HEK293 (cell line): ENCODE measurements at regions not wholly inside any gene's neighbourhood (a gene's known extent, or its start where the extent isn't known, plus 50 kb on each side); places are given as distances from the start of the nearest gene placed in this dataset.

Experiments
- REST ChIP-seq: fragments of 450-650 bp; formaldehyde crosslinking; IDR thresholded peaks from 2 replicates; pipeline ENCODE4 v1.5.1; 2016; ENCODE audit warnings: missing biosample characterization, missing genetic modification characterization
- SETDB1 ChIP-seq: IDR thresholded peaks from one replicate; pipeline ENCODE4 v1.6.1; 2017; ENCODE audit warnings: mild to moderate bottlenecking, low read length, moderate library complexity, mixed read lengths; ENCODE audit not compliant: insufficient read length
- WT1 ChIP-seq: fragments of 450-650 bp; formaldehyde crosslinking; IDR thresholded peaks from 2 replicates; pipeline ENCODE4 v1.5.1; 2016; ENCODE audit warnings: missing biosample characterization, missing genetic modification characterization
- ZBTB6 ChIP-seq: fragments of 450-650 bp; formaldehyde crosslinking; IDR thresholded peaks from 2 replicates; pipeline ENCODE4 v1.5.1; 2017; ENCODE audit warnings: missing biosample characterization, missing genetic modification characterization
- ZBTB7A ChIP-seq: fragments of 450-650 bp; formaldehyde crosslinking; IDR thresholded peaks from 2 replicates; pipeline ENCODE4 v1.5.1; 2016; ENCODE audit warnings: low read depth, missing biosample characterization, missing genetic modification characterization
- ZNF398 ChIP-seq: fragments of 450-650 bp; formaldehyde crosslinking; IDR thresholded peaks from 2 replicates; pipeline ENCODE4 v1.5.1; 2017; ENCODE audit warnings: missing biosample characterization, missing genetic modification characterization
- ZNF404 ChIP-seq: fragments of 450-650 bp; formaldehyde crosslinking; IDR thresholded peaks from 2 replicates; pipeline ENCODE4 v1.5.1; 2017; ENCODE audit warnings: missing biosample characterization, missing genetic modification characterization
- ZNF670 ChIP-seq: fragments of 450-650 bp; formaldehyde crosslinking; IDR thresholded peaks from 2 replicates; pipeline ENCODE4 v1.5.1; 2016; ENCODE audit warnings: missing biosample characterization, missing genetic modification characterization, low read depth
- TF ChIP-seq, protein P1 (sequence below): fragments of 450-650 bp; formaldehyde crosslinking; IDR thresholded peaks from 2 replicates; pipeline ENCODE4 v1.5.1; 2016; ENCODE audit warnings: missing biosample characterization, missing genetic modification characterization

DNA sequence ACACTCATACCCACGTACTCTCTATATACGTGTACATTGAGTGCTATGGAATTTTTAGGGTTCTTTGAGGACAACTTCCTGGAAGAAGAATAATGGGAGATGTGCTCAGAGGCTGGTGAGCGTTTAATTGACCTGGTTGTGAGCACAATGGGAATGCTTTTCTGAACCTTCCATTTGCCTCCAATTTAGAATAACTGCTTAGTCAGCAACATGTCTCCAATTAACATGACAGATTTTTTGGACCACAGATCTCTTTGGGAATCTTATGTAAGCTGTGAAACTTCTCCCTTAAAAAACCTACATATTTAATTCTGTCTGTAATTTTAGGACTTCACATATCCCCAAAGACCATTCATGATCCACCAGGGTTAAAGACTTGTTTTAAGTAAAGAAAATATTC, 166.7 kb upstream of the TNP1 start:
- TF ChIP-seq SETDB1 (no peak), ZNF404 (tag by site-specific recombination) (no peak), WT1 (tag by site-specific recombination) (no peak), ZNF670 (tag by site-specific recombination) (no peak), REST (tag by site-specific recombination) (no peak), ZBTB7A (tag by site-specific recombination) (no peak), ZBTB6 (tag by site-specific recombination) (no peak), ZNF398 (tag by site-specific recombination) (no peak)
- TF ChIP-seq, protein P1, sequence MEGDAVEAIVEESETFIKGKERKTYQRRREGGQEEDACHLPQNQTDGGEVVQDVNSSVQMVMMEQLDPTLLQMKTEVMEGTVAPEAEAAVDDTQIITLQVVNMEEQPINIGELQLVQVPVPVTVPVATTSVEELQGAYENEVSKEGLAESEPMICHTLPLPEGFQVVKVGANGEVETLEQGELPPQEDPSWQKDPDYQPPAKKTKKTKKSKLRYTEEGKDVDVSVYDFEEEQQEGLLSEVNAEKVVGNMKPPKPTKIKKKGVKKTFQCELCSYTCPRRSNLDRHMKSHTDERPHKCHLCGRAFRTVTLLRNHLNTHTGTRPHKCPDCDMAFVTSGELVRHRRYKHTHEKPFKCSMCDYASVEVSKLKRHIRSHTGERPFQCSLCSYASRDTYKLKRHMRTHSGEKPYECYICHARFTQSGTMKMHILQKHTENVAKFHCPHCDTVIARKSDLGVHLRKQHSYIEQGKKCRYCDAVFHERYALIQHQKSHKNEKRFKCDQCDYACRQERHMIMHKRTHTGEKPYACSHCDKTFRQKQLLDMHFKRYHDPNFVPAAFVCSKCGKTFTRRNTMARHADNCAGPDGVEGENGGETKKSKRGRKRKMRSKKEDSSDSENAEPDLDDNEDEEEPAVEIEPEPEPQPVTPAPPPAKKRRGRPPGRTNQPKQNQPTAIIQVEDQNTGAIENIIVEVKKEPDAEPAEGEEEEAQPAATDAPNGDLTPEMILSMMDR (tag by site-specific recombination): no peak
